ENCODE measurements at regions not wholly inside any gene's neighbourhood (a gene's known extent, or its start where the extent isn't known, plus 50 kb on each side); places are given as distances from the start of the nearest gene placed in this dataset.

- DNase-seq: no peak
These were observed 537.4 kb downstream of the MN1 start for GRCh38 chr22:27264184-27264583.

GRCh38 chr22:27267145-27267544, 534.4 kb downstream of the MN1 start:
- no peak for DNase-seq

GRCh38 chr22:27269751-27270543, 531.6 kb downstream of the MN1 start:
- no peak for DNase-seq

GRCh38 chr22:27270818-27271510, 530.6 kb downstream of the MN1 start:
- DNase-seq: no peak

- no peak for DNase-seq
These were observed 528.1 kb downstream of the MN1 start for GRCh38 chr22:27273436-27273835.

GRCh38 chr22:27273853-27274252, 527.7 kb downstream of the MN1 start:
- DNase-seq: no peak

GRCh38 chr22:27274770-27275449, 526.6 kb downstream of the MN1 start:
- DNase-seq: no peak

GRCh38 chr22:27278946-27279345, 522.6 kb downstream of the MN1 start:
- DNase-seq: no peak

GRCh38 chr22:27283240-27283639, 518.3 kb downstream of the MN1 start:
- DNase-seq: no peak

- no peak for DNase-seq
These were observed 517.8 kb downstream of the MN1 start for GRCh38 chr22:27283714-27284113.

- DNase-seq: no peak
These were observed 517.2 kb downstream of the MN1 start for GRCh38 chr22:27284324-27284723.

GRCh38 chr22:27286711-27287110, 514.8 kb downstream of the MN1 start:
- DNase-seq: no peak

- DNase-seq: no peak
These were observed 508.8 kb downstream of the MN1 start for GRCh38 chr22:27292542-27293299.

GRCh38 chr22:27293721-27294445, 507.7 kb downstream of the MN1 start:
- DNase-seq: no peak

GRCh38 chr22:27295040-27295439, 506.5 kb downstream of the MN1 start:
- no peak for DNase-seq

- no peak for DNase-seq
These were observed 506.0 kb downstream of the MN1 start for GRCh38 chr22:27295605-27296004.

GRCh38 chr22:27296091-27296675, 505.4 kb downstream of the MN1 start:
- no peak for DNase-seq

- DNase-seq: no peak
These were observed 504.4 kb downstream of the MN1 start for GRCh38 chr22:27297125-27297524.

GRCh38 chr22:27298332-27298731, 503.2 kb downstream of the MN1 start:
- DNase-seq: no peak

GRCh38 chr22:27298742-27299141, 502.8 kb downstream of the MN1 start:
- DNase-seq: no peak

- DNase-seq: no peak
These were observed 502.1 kb downstream of the MN1 start for GRCh38 chr22:27299181-27300085.
